ENCODE measurements at regions not wholly inside any gene's neighbourhood (a gene's known extent, or its start where the extent isn't known, plus 50 kb on each side); places are given as distances from the start of the nearest gene placed in this dataset.

DNA sequence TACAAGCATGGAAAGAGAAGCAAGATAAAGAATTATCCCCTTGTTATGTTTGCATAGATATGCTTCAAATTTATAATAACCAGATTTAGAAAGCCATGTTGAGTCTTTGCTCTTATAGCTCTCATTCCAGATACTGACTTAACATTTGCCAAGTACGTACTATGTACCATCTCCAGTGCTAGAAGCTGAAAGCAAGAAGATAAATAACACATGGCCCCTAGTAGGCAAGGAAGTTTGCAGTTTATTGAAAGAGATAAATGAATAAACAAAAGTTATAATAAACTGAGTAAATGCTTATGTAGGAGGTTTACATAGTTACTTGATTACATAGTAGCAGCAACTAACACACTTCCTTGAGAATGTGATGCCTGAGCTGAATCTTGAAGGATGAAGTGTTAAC lies 628.4 kb downstream of the HINT1 start:
- Histone ChIP-seq H3K9me3 (ENCODE audit: low read depth, low read length) (no peaks in the 10 kb centered on the region), H3K9ac (ENCODE audit: insufficient read length) (no peak overlapping the region), H3K27ac (no peak overlapping the region), H3K36me3 (ENCODE audit: insufficient read depth, low read length) (no peaks in the 10 kb centered on the region), H3K4me3 (no peak overlapping the region)
- TF ChIP-seq FOXP2 (optimal IDR thresholded peaks at IDR 0.05; ENCODE audit: control extremely low read depth, extremely low read length, insufficient read depth) (no peak), EZH2 (IDR thresholded peaks at IDR 0.05) (no peak), POLR2AphosphoS5 (IDR thresholded peaks at IDR 0.05; ENCODE audit: borderline replicate concordance, low read depth, low read length) (no peak)
- DNase-seq (ENCODE audit: low read depth, low spot score): no peak

DNA sequence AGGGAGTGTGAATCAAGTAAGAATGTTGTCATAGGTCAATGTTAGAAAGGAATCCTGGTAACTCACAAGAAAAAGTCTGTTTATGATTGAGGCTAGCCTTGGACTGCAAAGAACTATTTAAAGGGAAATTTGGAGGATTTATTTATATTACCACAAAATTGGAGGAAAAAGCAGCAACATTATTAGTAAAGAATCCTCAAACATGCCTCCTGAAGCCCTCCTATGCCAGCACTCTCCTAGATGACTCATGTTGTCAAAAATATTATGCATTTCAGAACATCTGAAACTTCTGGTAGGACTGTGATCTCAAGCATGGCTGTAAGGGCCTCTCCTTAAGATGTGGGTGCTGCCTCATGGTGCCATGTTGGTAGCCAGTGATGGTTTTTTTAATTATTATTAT lies 628.5 kb downstream of the CHSY3 start:
- Histone ChIP-seq H3K9ac (ENCODE audit: insufficient read length) (no peak overlapping the region), H3K36me3 (ENCODE audit: insufficient read depth, low read length) (no peaks in the 10 kb centered on the region), H3K9me3 (ENCODE audit: low read depth, low read length) (no peaks in the 10 kb centered on the region), H3K27ac (no peak overlapping the region), H3K4me3 (no peak overlapping the region)
- TF ChIP-seq POLR2AphosphoS5 (IDR thresholded peaks at IDR 0.05; ENCODE audit: borderline replicate concordance, low read depth, low read length): no peak
- TF ChIP-seq FOXP2 (optimal IDR thresholded peaks at IDR 0.05; ENCODE audit: control extremely low read depth, extremely low read length, insufficient read depth): no peak
- no peak for TF ChIP-seq EZH2 (IDR thresholded peaks at IDR 0.05)
- no peak for DNase-seq (ENCODE audit: low read depth, low spot score)

DNA sequence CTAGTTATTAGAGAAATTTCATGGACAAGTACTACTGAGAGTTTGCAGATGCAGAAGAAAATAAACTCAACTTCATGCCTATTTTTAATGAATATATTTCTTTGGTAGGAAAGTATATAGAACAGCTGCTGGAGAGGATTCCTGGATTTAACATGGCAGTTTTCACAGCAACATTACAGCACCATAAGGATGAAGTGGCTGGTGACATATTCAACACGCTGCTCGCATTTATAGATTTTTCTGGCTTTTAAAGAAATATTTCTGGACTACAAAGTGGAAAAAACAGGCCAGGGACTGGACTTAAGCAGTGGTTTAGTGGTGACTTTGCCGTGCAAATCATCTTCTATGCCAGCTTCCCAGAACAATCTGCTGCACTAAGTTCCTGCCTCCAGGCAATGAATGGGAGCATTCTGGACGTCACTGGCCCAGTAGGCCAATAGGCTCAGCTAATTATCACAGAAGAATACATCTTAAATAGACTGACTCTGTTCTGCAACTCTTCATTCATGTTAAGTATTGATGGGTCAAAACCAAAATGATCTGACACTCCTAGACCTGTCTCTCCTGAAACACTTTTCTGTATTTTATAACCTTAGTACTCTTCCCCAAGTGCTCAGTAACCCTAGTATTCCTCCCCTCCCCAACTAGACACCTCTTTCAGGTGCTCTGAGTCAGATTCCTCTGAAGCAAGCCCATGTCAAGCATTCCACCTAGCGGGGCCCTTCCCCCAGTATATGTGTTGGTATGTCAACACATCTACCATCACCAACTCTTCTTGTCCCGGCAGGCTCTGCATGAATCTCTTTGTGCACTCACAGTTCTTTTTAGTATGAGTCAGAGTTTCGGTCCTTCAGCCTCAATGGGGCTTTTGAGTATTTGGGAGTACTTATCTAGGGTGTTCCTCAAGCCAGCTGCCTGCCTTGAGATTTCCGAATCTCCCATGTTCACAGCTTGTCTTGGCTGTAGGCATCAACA lies 625.5 kb downstream of the CHSY3 start:
- Histone ChIP-seq H3K9ac (ENCODE audit: insufficient read length) (no peak overlapping the region), H3K9me3 (ENCODE audit: low read depth, low read length) (no peaks in the 10 kb centered on the region), H3K4me3 (no peak overlapping the region), H3K36me3 (ENCODE audit: insufficient read depth, low read length) (no peaks in the 10 kb centered on the region), H3K27ac (no peak overlapping the region)
- no peak for TF ChIP-seq POLR2AphosphoS5 (IDR thresholded peaks at IDR 0.05; ENCODE audit: borderline replicate concordance, low read depth, low read length)
- no peak for DNase-seq (ENCODE audit: low read depth, low spot score)

DNA sequence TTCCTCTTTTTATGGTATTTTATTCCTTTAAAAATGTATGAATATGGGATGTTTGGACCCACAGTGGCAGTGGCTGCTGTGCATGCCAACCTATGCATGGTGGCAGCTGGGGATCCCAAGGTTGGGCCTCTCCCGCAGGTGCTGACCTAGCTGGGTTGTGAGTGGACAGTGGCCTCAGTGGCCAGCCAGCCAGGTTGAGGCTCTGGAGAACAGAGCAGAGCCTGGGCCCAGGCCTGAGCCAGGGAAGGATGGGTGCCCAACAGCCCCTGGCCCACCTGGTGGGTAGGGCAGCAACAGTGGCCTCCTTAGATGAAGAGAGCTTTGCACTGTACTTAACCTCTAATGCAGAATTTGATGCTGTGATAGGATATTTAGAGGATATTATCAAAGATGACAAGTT lies 624.8 kb downstream of the CHSY3 start:
- H3K36me3 ChIP-seq (ENCODE audit: insufficient read depth, low read length): no peaks in the 10 kb centered on the region
- no peak overlapping the region for H3K9ac ChIP-seq (ENCODE audit: insufficient read length)
- no peak for DNase-seq (ENCODE audit: low read depth, low spot score)
- H3K4me3 ChIP-seq: no peak overlapping the region
- H3K27ac ChIP-seq: no peak overlapping the region
- H3K9me3 ChIP-seq (ENCODE audit: low read depth, low read length): no peaks in the 10 kb centered on the region
- no peak for TF ChIP-seq FOXP2 (optimal IDR thresholded peaks at IDR 0.05; ENCODE audit: control extremely low read depth, extremely low read length, insufficient read depth)
- TF ChIP-seq EZH2 (IDR thresholded peaks at IDR 0.05): no peak
- TF ChIP-seq POLR2AphosphoS5 (IDR thresholded peaks at IDR 0.05; ENCODE audit: borderline replicate concordance, low read depth, low read length): no peak

DNA sequence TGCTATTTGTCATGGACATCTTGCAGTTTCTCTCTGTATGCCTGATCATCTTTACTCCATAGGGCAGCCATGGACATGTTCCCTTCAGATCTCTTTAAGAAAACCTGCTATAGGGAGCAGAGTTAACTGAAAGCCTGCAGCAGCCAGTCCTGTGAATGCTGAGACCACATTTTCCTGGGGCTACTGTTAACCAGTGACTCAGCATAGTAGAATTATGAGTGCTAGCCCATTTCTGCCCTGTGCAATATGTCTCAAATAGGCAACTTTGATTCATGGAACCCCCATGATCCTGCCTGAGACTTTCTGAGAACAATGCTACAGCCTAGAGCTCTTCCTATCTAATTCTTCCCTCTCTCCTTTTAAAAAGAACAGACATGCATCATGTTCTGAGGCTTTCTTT lies 624.2 kb downstream of the CHSY3 start:
- DNase-seq (ENCODE audit: low read depth, low spot score): no peak
- TF ChIP-seq POLR2AphosphoS5 (IDR thresholded peaks at IDR 0.05; ENCODE audit: borderline replicate concordance, low read depth, low read length): no peak
- no peak for TF ChIP-seq EZH2 (IDR thresholded peaks at IDR 0.05)
- no peak for TF ChIP-seq FOXP2 (optimal IDR thresholded peaks at IDR 0.05; ENCODE audit: control extremely low read depth, extremely low read length, insufficient read depth)

DNA sequence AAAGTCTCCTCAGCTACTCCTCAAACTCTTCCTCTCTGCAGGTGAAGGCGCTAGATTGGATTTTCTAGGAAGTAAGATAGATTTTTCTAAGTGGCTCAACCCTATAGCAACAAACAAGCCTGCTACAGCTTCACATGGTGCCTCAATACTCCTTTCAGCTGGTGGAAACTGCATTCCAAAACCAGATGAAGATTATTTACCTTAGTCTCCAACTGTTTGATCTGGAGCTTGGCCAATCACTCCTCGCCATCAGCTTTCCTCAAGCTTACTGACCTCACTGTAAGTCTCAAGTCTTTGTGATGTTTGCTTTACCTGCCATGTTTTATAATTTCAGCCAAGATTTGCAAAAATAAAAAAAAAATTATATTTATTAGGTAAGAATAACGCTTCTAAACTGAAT lies 622.4 kb downstream of the CHSY3 start:
- Histone ChIP-seq H3K27ac (no peak overlapping the region), H3K9me3 (ENCODE audit: low read depth, low read length) (no peaks in the 10 kb centered on the region), H3K36me3 (ENCODE audit: insufficient read depth, low read length) (no peaks in the 10 kb centered on the region), H3K9ac (ENCODE audit: insufficient read length) (no peak overlapping the region), H3K4me3 (no peak overlapping the region)
- TF ChIP-seq POLR2AphosphoS5 (IDR thresholded peaks at IDR 0.05; ENCODE audit: borderline replicate concordance, low read depth, low read length): no peak
- no peak for TF ChIP-seq FOXP2 (optimal IDR thresholded peaks at IDR 0.05; ENCODE audit: control extremely low read depth, extremely low read length, insufficient read depth)
- TF ChIP-seq EZH2 (IDR thresholded peaks at IDR 0.05): no peak
- no peak for DNase-seq (ENCODE audit: low read depth, low spot score)

More for the DNA sequence above, 624.2 kb downstream of the CHSY3 start:
- H3K36me3 ChIP-seq (ENCODE audit: insufficient read depth, low read length): no peaks in the 10 kb centered on the region
- no peak overlapping the region for H3K4me3 ChIP-seq
- H3K9ac ChIP-seq (ENCODE audit: insufficient read length): no peak overlapping the region
- H3K9me3 ChIP-seq (ENCODE audit: low read depth, low read length): no peaks in the 10 kb centered on the region
- no peak overlapping the region for H3K27ac ChIP-seq

DNA sequence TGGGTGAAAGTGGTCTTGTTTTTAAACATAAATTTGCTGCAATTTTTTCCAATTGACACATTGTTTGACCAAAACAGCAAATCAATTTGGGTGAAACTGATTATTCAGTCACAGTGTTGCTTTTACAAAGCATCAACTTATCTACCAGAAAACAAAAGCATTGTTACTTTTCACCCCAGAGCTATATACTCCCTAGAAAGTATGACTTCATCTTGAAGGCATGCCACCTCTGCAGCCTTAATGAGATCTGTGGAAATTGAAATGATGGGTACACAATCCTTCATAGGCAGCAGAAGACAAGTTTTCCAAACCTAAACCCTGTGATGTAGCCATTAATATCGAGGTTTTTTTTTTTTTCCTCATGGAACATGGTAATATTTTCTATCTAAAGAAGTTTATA lies 615.9 kb downstream of the CHSY3 start:
- no peaks in the 10 kb centered on the region for H3K36me3 ChIP-seq (ENCODE audit: insufficient read depth, low read length)
- H3K9me3 ChIP-seq (ENCODE audit: low read depth, low read length): no peaks in the 10 kb centered on the region
- no peak for DNase-seq (ENCODE audit: low read depth, low spot score)
- H3K4me3 ChIP-seq: no peak overlapping the region
- H3K27ac ChIP-seq: no peak overlapping the region
- H3K9ac ChIP-seq (ENCODE audit: insufficient read length): no peak overlapping the region
- TF ChIP-seq EZH2 (IDR thresholded peaks at IDR 0.05): no peak

DNA sequence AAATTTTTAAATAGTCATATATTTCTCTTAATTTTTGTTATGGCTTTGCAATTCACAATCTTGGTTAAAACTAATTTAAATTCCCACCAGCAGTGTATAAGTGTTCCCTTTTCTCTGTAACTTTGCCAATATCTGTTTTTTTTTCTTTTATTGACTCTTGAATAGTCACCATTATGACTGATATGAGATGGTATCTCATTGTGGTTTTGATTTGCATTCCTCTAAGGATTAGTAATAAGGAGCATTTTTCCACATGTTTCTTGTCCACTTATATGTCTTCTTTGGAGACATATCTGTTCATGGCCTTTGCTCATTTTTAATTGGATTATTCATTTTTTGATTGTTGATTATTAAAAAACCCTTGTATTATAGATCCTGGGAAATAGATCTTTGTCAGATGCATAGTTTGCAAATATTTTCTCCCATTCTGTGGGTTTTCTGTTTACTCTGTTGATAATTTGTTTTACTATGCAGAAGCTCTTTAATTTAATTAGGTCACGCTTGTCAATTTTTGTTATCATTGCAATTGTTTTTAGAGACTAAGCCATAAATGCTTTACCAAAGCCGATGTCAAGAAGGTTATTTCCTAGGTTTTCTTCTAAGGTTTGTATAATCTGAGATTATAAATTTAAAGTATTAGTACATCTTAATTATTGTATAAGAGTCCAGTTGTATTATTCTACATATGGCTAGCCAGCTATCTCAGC lies 610.9 kb downstream of the CHSY3 start:
- H3K4me3 ChIP-seq: no peak overlapping the region
- no peaks in the 10 kb centered on the region for H3K9me3 ChIP-seq (ENCODE audit: low read depth, low read length)
- H3K9ac ChIP-seq (ENCODE audit: insufficient read length): no peak overlapping the region
- H3K27ac ChIP-seq: no peak overlapping the region
- DNase-seq (ENCODE audit: low read depth, low spot score): no peak
- H3K36me3 ChIP-seq (ENCODE audit: insufficient read depth, low read length): no peaks in the 10 kb centered on the region
- TF ChIP-seq FOXP2 (optimal IDR thresholded peaks at IDR 0.05; ENCODE audit: control extremely low read depth, extremely low read length, insufficient read depth) (no peak), POLR2AphosphoS5 (IDR thresholded peaks at IDR 0.05; ENCODE audit: borderline replicate concordance, low read depth, low read length) (no peak), EZH2 (IDR thresholded peaks at IDR 0.05) (no peak)
